Muscle layer of duodenum (tissue), 2 donors: ENCODE measurements at regions not wholly inside any gene's neighbourhood (a gene's known extent, or its start where the extent isn't known, plus 50 kb on each side); places are given as distances from the start of the nearest gene placed in this dataset.

Source experiments
- H3K27ac ChIP-seq: one replicate; pipeline ENCODE4 v1.7.0; 2013; ENCODE audit warnings: mild to moderate bottlenecking, low read length
- H3K27me3 ChIP-seq: one replicate; pipeline ENCODE4 v1.7.0; 2013; ENCODE audit warnings: low read depth, mild to moderate bottlenecking, control low read depth, low read length
- H3K36me3 ChIP-seq, 2 donors: one replicate each; pipeline ENCODE4 v1.7.0; 2013; ENCODE audit warnings: low read length in 2 of 2, control low read depth in 1 of 2, mild to moderate bottlenecking in 1 of 2; ENCODE audit not compliant: insufficient read depth in 2 of 2, control insufficient read depth in 1 of 2
- H3K4me1 ChIP-seq, 2 donors: one replicate each; pipeline ENCODE4 v1.7.0; 2013; ENCODE audit warnings: low read length in 2 of 2, mild to moderate bottlenecking in 2 of 2, control low read depth in 1 of 2, moderate library complexity in 1 of 2; ENCODE audit not compliant: insufficient read depth in 2 of 2, control insufficient read depth in 1 of 2
- H3K4me3 ChIP-seq, 2 donors: one replicate each; pipeline ENCODE4 v1.7.0; 2013; ENCODE audit warnings: low read length in 2 of 2, low read depth in 1 of 2, mild to moderate bottlenecking in 1 of 2
- H3K9me3 ChIP-seq, 2 donors: one replicate each; pipeline ENCODE4 v1.7.0; 2013; ENCODE audit warnings: low read length in 2 of 2, control low read depth in 1 of 2, mild to moderate bottlenecking in 1 of 2; ENCODE audit not compliant: control insufficient read depth in 1 of 2
- donor health status: healthy.

DNA sequence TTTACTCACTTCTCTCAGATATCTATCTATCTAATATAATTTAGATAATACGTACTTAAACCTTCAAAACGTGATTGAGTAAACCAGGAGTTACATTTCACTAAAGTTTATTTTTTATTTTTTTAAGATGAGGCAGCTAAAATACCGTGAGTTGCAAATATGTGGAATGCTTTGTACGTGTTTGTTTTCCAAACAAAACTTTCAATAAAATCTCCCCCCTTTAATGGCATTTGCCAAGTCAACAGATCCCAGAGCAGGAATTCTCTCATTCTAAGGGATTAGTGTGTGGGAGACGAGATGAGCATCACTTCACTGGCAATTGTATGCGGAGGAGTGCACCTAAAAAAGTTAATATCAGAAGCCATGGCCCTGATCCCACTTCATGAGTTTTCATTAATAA, 53.7 kb upstream of the MAGI2 start:
- H3K4me3 ChIP-seq = no peak overlapping the region

DNA sequence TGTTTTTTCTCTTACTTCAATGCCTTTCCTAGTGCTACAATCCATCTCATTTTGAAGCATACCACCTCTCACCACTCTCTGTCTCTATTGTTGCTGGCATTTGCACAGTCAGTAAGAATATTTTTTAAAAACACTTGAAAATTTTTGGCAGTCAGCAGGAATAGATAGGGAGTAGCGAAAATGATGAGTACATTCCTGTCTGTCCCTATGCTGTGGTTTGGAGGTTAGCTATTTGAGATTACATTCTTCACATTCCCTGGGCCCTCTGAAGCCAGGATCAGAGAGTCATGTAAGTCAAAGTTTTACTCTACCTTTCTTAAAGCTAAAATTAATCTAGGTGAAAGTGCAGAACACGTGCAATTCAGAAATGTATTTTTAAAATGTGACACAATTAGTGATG, 53.0 kb upstream of the MAGI2 start:
- no peaks in the 10 kb centered on the region for H3K27me3 ChIP-seq
- no peak overlapping the region for H3K4me3 ChIP-seq
- H3K9me3 ChIP-seq = no peaks in the 10 kb centered on the region
- no peaks in the 10 kb centered on the region for H3K36me3 ChIP-seq
- no peaks in the 10 kb centered on the region for H3K4me1 ChIP-seq
- H3K27ac ChIP-seq = no peak overlapping the region

More for the DNA sequence above, 53.7 kb upstream of the MAGI2 start:
- Histone ChIP-seq H3K4me1 (no peaks in the 10 kb centered on the region), H3K27me3 (no peaks in the 10 kb centered on the region), H3K36me3 (no peaks in the 10 kb centered on the region), H3K27ac (no peak overlapping the region), H3K9me3 (no peaks in the 10 kb centered on the region)

DNA sequence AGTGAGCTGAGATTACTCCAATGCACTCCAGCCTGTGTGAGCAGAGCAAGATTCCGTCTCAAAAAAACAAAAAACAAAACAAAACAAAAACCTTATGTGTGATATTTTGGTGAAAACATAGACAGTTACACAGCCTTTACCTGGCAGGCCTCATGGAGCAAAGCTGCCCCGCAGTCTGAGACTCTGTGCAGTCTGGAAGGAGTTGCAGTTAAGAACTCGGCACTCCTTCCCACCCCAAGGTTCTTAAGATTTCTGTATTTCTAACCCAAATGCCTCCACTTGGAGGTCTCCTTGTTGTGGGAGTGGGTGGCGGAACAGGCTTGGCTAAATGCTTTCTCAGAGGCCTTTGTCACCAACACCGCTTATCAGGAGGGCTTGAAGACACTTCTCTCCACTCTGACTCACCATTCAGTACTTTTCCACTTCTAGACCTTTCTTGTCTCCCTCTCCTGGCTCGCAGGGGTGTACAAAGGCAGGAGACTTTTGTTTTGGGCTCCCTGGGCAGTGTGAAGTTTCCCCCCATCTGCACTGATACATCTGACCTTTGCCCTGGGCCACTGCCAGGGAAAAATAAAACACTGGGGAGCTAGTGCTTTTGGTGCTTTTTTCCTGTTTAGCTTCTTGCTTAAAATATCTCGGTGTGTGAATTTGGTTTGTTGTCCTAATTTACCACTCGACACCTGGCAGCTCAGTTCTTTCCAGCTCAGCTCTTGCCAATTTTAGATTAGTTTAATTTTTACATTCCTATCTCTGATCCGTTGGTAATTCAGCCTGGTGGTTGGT, 51.3 kb upstream of the MAGI2 start:
- H3K9me3 ChIP-seq = no peaks in the 10 kb centered on the region
- H3K4me1 ChIP-seq = no peaks in the 10 kb centered on the region
- H3K27ac ChIP-seq = no peak overlapping the region
- no peaks in the 10 kb centered on the region for H3K36me3 ChIP-seq
- no peaks in the 10 kb centered on the region for H3K27me3 ChIP-seq
- no peak overlapping the region for H3K4me3 ChIP-seq
